ENCODE measurements at regions not wholly inside any gene's neighbourhood (a gene's known extent, or its start where the extent isn't known, plus 50 kb on each side); places are given as distances from the start of the nearest gene placed in this dataset.

DNA sequence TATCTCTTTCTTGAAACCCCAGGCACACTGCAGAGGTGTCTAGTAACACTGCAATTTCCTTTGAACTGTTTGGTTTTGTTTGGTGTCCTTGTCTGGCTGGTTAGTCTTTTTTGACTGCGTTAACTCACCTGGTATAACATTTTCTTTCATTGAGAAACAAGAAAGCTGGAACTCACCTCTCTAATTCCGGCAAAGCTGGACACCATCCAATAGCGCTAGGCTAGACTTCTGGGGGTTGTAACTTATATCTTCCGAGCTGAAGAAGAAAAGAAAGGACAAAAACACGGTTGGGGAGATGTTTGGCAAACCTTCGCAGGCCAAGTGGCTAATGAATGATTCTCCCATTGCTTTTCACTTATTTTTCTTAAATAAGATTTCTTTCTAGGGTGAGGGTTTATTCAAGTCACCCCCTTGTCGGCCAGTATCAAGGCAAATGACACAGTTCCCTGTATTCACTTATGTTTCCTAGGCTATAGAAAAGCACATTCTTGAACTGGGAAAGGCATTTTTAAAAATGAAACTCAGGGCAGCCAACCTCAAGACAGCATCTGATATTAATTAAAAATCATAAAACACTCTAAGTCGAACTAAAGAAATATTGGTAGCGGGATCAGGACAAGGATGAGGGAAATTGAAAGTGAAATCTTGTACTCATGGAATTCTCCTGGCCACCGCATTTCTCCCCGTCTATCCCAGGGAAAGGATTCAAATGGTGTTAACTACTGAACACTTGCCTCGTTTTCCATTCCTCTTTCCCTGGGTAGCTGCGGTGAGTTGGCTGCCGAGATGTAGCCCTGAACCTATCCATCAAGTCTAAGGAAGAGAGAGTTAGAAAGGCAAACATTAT, 95.9 kb upstream of the ZFHX3 start:
- H3K4me1 Mint-ChIP-seq, result no peaks in the 10 kb centered on the region
- H3K27ac Mint-ChIP-seq, result no peak overlapping the region
- no peak overlapping the region for H3K4me3 Mint-ChIP-seq
- ATAC-seq, result no peak
- H3K36me3 Mint-ChIP-seq, result no peaks in the 10 kb centered on the region
- H3K27me3 Mint-ChIP-seq, result peaks cover 22% of the 10 kb centered on the region
- H3K9me3 Mint-ChIP-seq, result no peaks in the 10 kb centered on the region

DNA sequence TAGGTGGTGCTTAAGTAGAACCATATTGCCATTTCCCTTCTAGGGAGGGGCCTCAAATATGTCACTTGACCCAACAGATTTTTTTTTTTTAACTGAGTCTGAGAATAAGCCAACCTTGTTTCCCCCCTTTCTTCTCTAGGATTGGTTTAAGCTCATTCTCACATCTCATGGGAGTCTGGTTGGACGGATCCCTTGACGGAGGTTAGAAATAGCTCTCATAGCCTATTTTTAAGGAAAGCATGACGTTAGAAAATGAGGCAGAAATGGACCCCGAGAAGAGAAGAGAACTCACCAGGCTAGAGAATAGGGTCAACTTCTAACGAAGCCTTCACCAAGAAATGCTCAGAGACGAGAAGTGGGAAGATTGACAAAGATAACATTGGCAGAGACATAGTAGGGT, 95.1 kb upstream of the ZFHX3 start:
- Mint-ChIP-seq H3K27me3 (peaks cover 22% of the 10 kb centered on the region), H3K4me3 (no peak overlapping the region), H3K27ac (no peak overlapping the region), H3K4me1 (no peaks in the 10 kb centered on the region), H3K9me3 (no peaks in the 10 kb centered on the region), H3K36me3 (no peaks in the 10 kb centered on the region)
- no peak for ATAC-seq

DNA sequence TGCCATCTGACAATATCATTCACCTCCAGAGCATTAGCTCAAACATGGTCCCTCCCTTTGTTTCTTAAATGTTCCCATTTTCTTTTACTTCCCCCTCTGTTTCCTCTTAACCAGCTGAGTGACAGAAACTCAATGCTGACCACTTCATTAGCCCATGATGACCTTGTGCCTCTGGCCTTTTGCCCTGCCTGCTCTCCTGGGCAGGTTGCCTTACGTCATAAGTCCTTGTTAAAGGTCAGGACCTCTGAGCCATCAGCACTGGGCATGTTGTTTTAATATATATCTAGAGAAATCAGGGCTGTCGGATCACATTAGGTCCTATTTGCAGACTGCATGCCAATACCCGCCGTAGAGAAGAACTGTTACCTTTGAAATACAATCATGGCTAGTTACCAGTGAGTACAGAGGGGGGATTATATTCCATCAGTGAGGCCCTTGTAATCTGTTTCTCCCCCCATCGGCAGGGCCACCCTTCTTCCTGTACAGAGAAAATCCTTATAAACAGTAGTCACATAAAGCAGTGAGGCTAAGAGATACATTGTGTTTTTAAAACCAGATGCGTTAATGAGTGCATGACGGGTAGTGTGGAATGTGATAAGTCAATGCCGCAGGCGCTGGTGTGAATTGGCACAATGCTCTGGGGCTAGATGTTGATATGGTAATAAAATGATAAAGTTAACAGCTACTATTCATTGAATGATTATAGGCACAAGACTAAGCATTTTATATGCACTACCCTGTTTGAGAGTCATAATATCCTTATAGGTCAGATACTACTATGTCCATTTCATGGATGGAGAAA, 94.3 kb upstream of the ZFHX3 start:
- Mint-ChIP-seq H3K36me3 (no peaks in the 10 kb centered on the region), H3K4me1 (no peaks in the 10 kb centered on the region), H3K27ac (no peak overlapping the region), H3K27me3 (peaks cover 22% of the 10 kb centered on the region), H3K4me3 (no peak overlapping the region), H3K9me3 (no peaks in the 10 kb centered on the region)
- no peak for ATAC-seq

DNA sequence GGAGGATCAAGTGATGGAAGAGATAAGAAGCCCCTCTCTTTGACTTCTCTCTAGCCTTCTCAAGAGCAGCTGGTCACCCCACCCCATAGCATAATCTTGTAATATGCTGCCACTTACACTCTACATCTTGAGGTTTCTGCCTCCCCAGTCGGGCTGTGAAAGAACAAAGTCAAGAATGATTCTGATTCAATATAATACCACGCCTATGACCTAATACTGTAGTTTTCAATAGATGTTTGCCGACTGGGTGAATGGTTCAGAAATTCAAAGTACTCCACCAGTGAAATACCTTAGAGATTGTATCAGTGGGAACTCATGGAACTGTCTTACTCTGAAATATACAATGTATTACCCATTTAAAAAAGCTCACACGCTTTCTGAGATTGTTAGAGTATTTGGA, 93.0 kb upstream of the ZFHX3 start:
- H3K27me3 Mint-ChIP-seq, result peaks cover 19% of the 10 kb centered on the region
- ATAC-seq, result no peak
- no peak overlapping the region for H3K4me3 Mint-ChIP-seq
- H3K4me1 Mint-ChIP-seq, result no peaks in the 10 kb centered on the region
- no peaks in the 10 kb centered on the region for H3K9me3 Mint-ChIP-seq
- no peaks in the 10 kb centered on the region for H3K36me3 Mint-ChIP-seq
- no peak overlapping the region for H3K27ac Mint-ChIP-seq

DNA sequence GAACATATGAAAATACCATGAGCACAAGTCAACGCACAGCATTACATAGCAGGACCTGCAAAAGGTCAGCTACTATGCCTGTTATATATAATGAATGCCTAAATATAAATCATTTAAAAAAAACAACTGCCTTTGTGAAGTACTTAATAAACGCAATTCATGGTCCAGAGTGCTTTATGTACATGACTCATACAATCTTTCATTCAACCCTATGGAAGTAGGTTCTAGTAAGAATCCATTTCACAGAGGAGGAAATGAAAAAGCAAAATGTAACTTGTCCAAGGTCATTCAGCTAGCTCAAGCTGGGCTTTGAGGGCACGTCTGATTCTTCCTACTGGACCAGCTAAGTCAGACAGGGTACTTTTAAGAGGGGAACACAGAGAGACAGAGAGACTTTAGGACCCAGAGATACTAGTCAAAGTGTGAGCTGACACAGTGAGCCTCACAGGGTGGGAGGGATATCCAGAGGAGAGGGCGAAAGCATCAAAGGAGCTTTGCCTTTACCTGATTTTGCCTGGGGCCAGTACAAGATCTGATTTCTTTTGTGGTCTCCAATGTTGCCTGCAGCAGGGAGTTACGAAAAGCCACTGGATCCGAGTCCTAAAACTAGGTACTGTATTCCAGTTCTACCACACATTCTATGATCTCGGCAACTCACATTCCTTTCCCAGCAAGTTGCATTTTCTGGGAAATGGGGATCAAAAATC, 83.4 kb upstream of the ZFHX3 start:
- Mint-ChIP-seq H3K36me3 (no peaks in the 10 kb centered on the region), H3K27ac (no peak overlapping the region), H3K4me1 (no peaks in the 10 kb centered on the region), H3K27me3 (peaks cover under 1% of the 10 kb centered on the region), H3K4me3 (no peak overlapping the region), H3K9me3 (peaks cover 3% of the 10 kb centered on the region)
- ATAC-seq, result no peak

GRCh38 chr16:73129455-73129854, 81.5 kb upstream of the ZFHX3 start:
- no peaks in the 10 kb centered on the region for H3K36me3 Mint-ChIP-seq
- ATAC-seq, result no peak
- H3K27me3 Mint-ChIP-seq, result peaks cover 19% of the 10 kb centered on the region
- no peaks in the 10 kb centered on the region for H3K9me3 Mint-ChIP-seq
- no peak overlapping the region for H3K27ac Mint-ChIP-seq
- H3K4me3 Mint-ChIP-seq, result no peak overlapping the region
- no peaks in the 10 kb centered on the region for H3K4me1 Mint-ChIP-seq

- Mint-ChIP-seq H3K4me1 (no peaks in the 10 kb centered on the region), H3K27me3 (peaks cover 40% of the 10 kb centered on the region), H3K36me3 (no peaks in the 10 kb centered on the region), H3K27ac (no peak overlapping the region), H3K4me3 (no peak overlapping the region), H3K9me3 (no peaks in the 10 kb centered on the region)
- no peak for ATAC-seq
Observed at GRCh38 chr16:73126525-73126853, 78.6 kb upstream of the ZFHX3 start.

- H3K36me3 Mint-ChIP-seq, result no peaks in the 10 kb centered on the region
- no peaks in the 10 kb centered on the region for H3K4me1 Mint-ChIP-seq
- no peak for ATAC-seq
- H3K27me3 Mint-ChIP-seq, result peaks cover 40% of the 10 kb centered on the region
- H3K27ac Mint-ChIP-seq, result no peak overlapping the region
- no peaks in the 10 kb centered on the region for H3K9me3 Mint-ChIP-seq
- no peak overlapping the region for H3K4me3 Mint-ChIP-seq
Observed at GRCh38 chr16:73125850-73126524, 78.1 kb upstream of the ZFHX3 start.

DNA sequence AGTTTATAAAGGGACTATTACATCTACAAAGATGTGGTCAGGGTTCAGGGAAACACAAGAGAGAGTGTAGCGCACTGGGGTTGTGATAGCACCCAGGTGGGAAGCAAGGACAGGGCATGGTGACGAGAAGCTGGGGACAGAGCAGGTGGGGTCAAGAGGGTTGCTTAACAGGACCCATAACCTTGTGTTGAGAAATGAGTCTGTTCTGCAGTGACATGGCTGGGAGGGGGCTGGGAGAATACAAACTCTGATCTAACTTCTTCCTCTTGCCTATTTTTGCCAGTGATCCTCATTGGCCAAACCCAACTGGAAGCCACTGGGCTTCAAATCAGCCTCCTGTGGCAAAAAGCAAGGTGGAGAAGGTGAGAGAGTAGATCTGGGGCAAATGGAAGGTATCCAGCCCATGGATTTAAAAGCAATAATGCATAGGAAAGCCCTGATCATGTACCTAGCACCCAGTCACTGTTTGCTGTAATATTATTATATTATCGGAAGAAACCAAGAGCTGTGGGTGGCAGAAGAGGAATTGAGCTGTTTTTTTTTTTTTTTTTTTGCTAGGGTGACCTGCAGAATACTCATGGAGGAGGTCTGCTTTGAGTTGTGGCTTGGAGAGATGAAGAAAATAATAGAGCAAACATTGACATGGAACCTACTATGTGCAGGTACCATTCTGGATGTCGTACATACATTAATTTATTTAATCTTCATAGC, 76.9 kb upstream of the ZFHX3 start:
- Mint-ChIP-seq H3K9me3 (no peaks in the 10 kb centered on the region), H3K27me3 (peaks cover 40% of the 10 kb centered on the region)
- no peak for ATAC-seq

GRCh38 chr16:73124097-73124652, 76.2 kb upstream of the ZFHX3 start:
- Mint-ChIP-seq H3K36me3 (no peaks in the 10 kb centered on the region), H3K27ac (no peak overlapping the region), H3K27me3 (peaks cover 40% of the 10 kb centered on the region), H3K4me1 (no peaks in the 10 kb centered on the region), H3K4me3 (no peak overlapping the region), H3K9me3 (no peaks in the 10 kb centered on the region)
- no peak for ATAC-seq

More for the DNA sequence above, 76.9 kb upstream of the ZFHX3 start:
- Mint-ChIP-seq H3K27ac (no peak overlapping the region), H3K4me3 (no peak overlapping the region), H3K36me3 (no peaks in the 10 kb centered on the region), H3K4me1 (no peaks in the 10 kb centered on the region)

- H3K4me3 Mint-ChIP-seq, result no peak overlapping the region
Observed at GRCh38 chr16:73122604-73123391, 74.9 kb upstream of the ZFHX3 start.

GRCh38 chr16:73116576-73116975, 68.6 kb upstream of the ZFHX3 start:
- peaks cover 8% of the 10 kb centered on the region for H3K27me3 Mint-ChIP-seq
- H3K9me3 Mint-ChIP-seq, result peaks cover 3% of the 10 kb centered on the region
- no peak overlapping the region for H3K4me3 Mint-ChIP-seq
- no peaks in the 10 kb centered on the region for H3K4me1 Mint-ChIP-seq
- H3K36me3 Mint-ChIP-seq, result no peaks in the 10 kb centered on the region
- ATAC-seq, result no peak
- no peak overlapping the region for H3K27ac Mint-ChIP-seq

More at GRCh38 chr16:73122604-73123391, 74.9 kb upstream of the ZFHX3 start:
- Mint-ChIP-seq H3K27ac (no peak overlapping the region), H3K4me1 (no peaks in the 10 kb centered on the region), H3K36me3 (no peaks in the 10 kb centered on the region), H3K9me3 (peaks cover 3% of the 10 kb centered on the region), H3K27me3 (peaks cover 40% of the 10 kb centered on the region)
- no peak for ATAC-seq

GRCh38 chr16:73113336-73113735, 65.4 kb upstream of the ZFHX3 start:
- Mint-ChIP-seq H3K36me3 (no peaks in the 10 kb centered on the region), H3K4me3 (no peak overlapping the region), H3K4me1 (no peaks in the 10 kb centered on the region), H3K27ac (no peak overlapping the region), H3K9me3 (no peaks in the 10 kb centered on the region), H3K27me3 (peaks cover 24% of the 10 kb centered on the region)
- ATAC-seq, result no peak

Measured in stimulated activated memory B cell treated with anti-CD40 and anti-IgM and Interleukin-4, amounts not matched to agents 10 μg/mL and 1 μg/mL and 100 μg/mL, for 72 hours (primary cell).